Panc1 (cell line): ENCODE measurements at regions not wholly inside any gene's neighbourhood (a gene's known extent, or its start where the extent isn't known, plus 50 kb on each side); places are given as distances from the start of the nearest gene placed in this dataset.

Experiments
- ATAC-seq: fragments of 200-7000 bp; cut with Tn5 transposase; 2 replicates; pipeline ENCODE4 v1.9.1; 2020; ENCODE audit warnings: mild to moderate bottlenecking, moderate library complexity
- BruUV-seq: library from RNA; stranded (reverse); fragments of 400-500 nt; replicated peaks from 2 replicates; lab custom pipeline; 2021; lab: Mats Ljungman, UMichigan
- CTCF ChIA-PET: fragments of 300-600 bp; sonication (Branson Sonifier 250); formaldehyde crosslinking; loops from one replicate; lab custom pipeline; 2022; ENCODE audit warnings: antibody characterized with exemption; lab: Charles Lee
- POLR2A ChIA-PET: fragments of 300-600 bp; sonication (Branson Sonifier 250); formaldehyde crosslinking; loops from one replicate; lab custom pipeline; 2022; ENCODE audit warnings: antibody characterized with exemption; lab: Charles Lee
- DNase-seq: peaks from one replicate; pipeline ENCODE4 v3.0.0-alpha.2; 2010; ENCODE audit warnings: low read depth, low spot score
- H3K27ac ChIP-seq: 2 replicates; pipeline ENCODE4 v1.5.1; 2011; ENCODE audit warnings: mild to moderate bottlenecking, low read length, inconsistent platforms
- H3K27me3 ChIP-seq: fragments of 200-500 bp; sonication (Bioruptor generic); 2 replicates; pipeline ENCODE4 v1.6.0; 2014; ENCODE audit warnings: low read length, inconsistent platforms; ENCODE audit not compliant: control insufficient read depth, insufficient read depth
- H3K36me3 ChIP-seq: fragments of 200-500 bp; sonication (Bioruptor generic); 2 replicates; pipeline ENCODE4 v1.5.1; 2014; ENCODE audit warnings: inconsistent platforms, mild to moderate bottlenecking, low read length, moderate library complexity; ENCODE audit not compliant: control insufficient read depth, insufficient read depth
- H3K4me1 ChIP-seq: 2 replicates; pipeline ENCODE4 v1.5.1; 2011; ENCODE audit warnings: inconsistent platforms, mild to moderate bottlenecking, low read length, moderate library complexity; ENCODE audit not compliant: control insufficient read depth, insufficient read depth
- H3K4me3 ChIP-seq, 2 experiments: 2 replicates each; pipeline ENCODE4 v1.5.1; 2011 to 2012; ENCODE audit warnings: low read depth in 2 of 2, low read length in 2 of 2, mild to moderate bottlenecking in 2 of 2, inconsistent platforms in 1 of 2, moderate library complexity in 1 of 2
- H3K9me3 ChIP-seq: fragments of 200-500 bp; sonication (Bioruptor generic); 2 replicates; pipeline ENCODE4 v1.5.1; 2014; ENCODE audit warnings: low read depth, mild to moderate bottlenecking, inconsistent platforms, low read length, moderate library complexity; ENCODE audit not compliant: control insufficient read depth, insufficient read depth
- POLR2AphosphoS5 ChIP-seq: IDR thresholded peaks from 2 replicates; pipeline ENCODE4 v1.6.1; 2012; ENCODE audit warnings: mild to moderate bottlenecking, low read depth, low read length, moderate library complexity
- SIN3A ChIP-seq: IDR thresholded peaks from 2 replicates; pipeline ENCODE4 v1.6.1; 2012; ENCODE audit warnings: low read depth, mild to moderate bottlenecking, low read length, moderate library complexity, borderline replicate concordance; ENCODE audit not compliant: insufficient read depth
- TCF7L2 ChIP-seq: IDR thresholded peaks from 2 replicates; pipeline ENCODE4 v1.6.1; 2011; ENCODE audit warnings: mild to moderate bottlenecking, low read depth, low read length, inconsistent platforms
- in situ Hi-C: cut with HindIII; loops from 2 replicates; pipeline ENCODE4 v1.10.0; 2016; ENCODE audit warnings: low sequenced_read_pairs, low pct_unique_long_range_greater_than_20kb
- intact Hi-C: fragments of 100-400 bp; cut with micrococcal nuclease; formaldehyde crosslinking; loops from one replicate; pipeline ENCODE4 v1.10.0; 2022; ENCODE audit not compliant: unreplicated experiment
- TF ChIP-seq, protein P1 (sequence below), 2 experiments: IDR thresholded peaks; 2 replicates each; pipeline ENCODE4 v1.6.1; 2011 to 2012; ENCODE audit warnings: low read depth in 2 of 2, control low read depth in 1 of 2, low read length in 1 of 2, mild to moderate bottlenecking in 1 of 2, moderate library complexity in 1 of 2; ENCODE audit not compliant: insufficient read depth in 1 of 2
- TF ChIP-seq, protein P2 (sequence below): fragments of 450-650 bp; IDR thresholded peaks from 2 replicates; pipeline ENCODE4 v1.5.1; 2017; ENCODE audit warnings: mild to moderate bottlenecking

DNA sequence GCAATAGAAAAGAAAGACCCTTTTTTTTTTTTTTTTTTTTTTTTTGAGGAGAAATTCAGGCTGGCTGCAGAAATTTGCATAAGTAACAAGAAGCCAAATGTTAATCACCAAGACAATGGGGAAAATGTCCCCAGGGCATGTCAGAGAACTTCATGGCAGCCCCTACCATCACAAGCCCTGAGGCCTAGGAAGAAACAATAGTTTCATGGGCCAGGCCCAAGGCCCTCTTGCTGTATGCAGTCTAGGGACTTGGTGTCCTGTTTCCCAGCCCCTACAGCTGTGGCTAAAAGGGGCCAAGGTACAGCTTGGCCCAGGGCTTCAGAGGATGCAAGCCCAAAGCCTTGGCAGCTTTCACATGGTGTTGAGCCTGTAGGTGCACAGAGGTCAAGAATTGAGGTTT lies 88.4 kb upstream of the TPP2 start:
- H3K27ac ChIP-seq: no peak overlapping the region
- no TSS peak for BruUV-seq
- ATAC-seq: no peak
- H3K4me3 ChIP-seq: no peak overlapping the region
- ChIA-PET CTCF (no interaction called here), POLR2A (no interaction called here)
- no peaks in the 10 kb centered on the region for H3K9me3 ChIP-seq
- TF ChIP-seq POLR2AphosphoS5: no peak
- TF ChIP-seq, protein P1, sequence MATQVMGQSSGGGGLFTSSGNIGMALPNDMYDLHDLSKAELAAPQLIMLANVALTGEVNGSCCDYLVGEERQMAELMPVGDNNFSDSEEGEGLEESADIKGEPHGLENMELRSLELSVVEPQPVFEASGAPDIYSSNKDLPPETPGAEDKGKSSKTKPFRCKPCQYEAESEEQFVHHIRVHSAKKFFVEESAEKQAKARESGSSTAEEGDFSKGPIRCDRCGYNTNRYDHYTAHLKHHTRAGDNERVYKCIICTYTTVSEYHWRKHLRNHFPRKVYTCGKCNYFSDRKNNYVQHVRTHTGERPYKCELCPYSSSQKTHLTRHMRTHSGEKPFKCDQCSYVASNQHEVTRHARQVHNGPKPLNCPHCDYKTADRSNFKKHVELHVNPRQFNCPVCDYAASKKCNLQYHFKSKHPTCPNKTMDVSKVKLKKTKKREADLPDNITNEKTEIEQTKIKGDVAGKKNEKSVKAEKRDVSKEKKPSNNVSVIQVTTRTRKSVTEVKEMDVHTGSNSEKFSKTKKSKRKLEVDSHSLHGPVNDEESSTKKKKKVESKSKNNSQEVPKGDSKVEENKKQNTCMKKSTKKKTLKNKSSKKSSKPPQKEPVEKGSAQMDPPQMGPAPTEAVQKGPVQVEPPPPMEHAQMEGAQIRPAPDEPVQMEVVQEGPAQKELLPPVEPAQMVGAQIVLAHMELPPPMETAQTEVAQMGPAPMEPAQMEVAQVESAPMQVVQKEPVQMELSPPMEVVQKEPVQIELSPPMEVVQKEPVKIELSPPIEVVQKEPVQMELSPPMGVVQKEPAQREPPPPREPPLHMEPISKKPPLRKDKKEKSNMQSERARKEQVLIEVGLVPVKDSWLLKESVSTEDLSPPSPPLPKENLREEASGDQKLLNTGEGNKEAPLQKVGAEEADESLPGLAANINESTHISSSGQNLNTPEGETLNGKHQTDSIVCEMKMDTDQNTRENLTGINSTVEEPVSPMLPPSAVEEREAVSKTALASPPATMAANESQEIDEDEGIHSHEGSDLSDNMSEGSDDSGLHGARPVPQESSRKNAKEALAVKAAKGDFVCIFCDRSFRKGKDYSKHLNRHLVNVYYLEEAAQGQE (IDR thresholded peaks at IDR 0.05; ENCODE audit: insufficient read depth in 1 of 2, low read depth in 2 of 2, low read length in 1 of 2): no peak
- no peak for TF ChIP-seq TCF7L2
- TF ChIP-seq SIN3A: no peak
- TF ChIP-seq, protein P2, sequence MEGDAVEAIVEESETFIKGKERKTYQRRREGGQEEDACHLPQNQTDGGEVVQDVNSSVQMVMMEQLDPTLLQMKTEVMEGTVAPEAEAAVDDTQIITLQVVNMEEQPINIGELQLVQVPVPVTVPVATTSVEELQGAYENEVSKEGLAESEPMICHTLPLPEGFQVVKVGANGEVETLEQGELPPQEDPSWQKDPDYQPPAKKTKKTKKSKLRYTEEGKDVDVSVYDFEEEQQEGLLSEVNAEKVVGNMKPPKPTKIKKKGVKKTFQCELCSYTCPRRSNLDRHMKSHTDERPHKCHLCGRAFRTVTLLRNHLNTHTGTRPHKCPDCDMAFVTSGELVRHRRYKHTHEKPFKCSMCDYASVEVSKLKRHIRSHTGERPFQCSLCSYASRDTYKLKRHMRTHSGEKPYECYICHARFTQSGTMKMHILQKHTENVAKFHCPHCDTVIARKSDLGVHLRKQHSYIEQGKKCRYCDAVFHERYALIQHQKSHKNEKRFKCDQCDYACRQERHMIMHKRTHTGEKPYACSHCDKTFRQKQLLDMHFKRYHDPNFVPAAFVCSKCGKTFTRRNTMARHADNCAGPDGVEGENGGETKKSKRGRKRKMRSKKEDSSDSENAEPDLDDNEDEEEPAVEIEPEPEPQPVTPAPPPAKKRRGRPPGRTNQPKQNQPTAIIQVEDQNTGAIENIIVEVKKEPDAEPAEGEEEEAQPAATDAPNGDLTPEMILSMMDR: no peak
- no peak for DNase-seq
- no peaks in the 10 kb centered on the region for H3K36me3 ChIP-seq
- no peaks in the 10 kb centered on the region for H3K27me3 ChIP-seq
- intact Hi-C loops: no loop called here
- in situ Hi-C loops: no loop called here
- no peaks in the 10 kb centered on the region for H3K4me1 ChIP-seq

DNA sequence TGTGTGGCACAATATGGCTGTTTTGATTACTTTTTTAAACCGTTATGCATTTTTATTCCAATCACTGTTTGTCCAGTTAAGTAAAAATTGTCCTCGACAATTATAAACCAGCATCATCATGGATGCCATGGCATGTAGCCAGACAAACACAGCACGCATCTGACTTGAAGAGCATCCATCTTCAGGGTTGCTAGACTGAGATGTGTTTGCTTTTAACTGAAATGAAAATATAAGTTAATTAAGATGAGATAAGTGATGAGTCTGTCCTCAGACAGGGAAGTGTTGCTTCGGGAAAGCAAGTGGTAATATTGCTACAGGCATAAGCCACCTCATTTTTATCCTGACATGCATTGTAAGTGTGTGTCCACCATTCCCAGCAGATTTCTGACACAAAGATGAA lies 92.8 kb upstream of the TPP2 start:
- H3K27ac ChIP-seq: no peak overlapping the region
- H3K27me3 ChIP-seq: no peaks in the 10 kb centered on the region
- no peaks in the 10 kb centered on the region for H3K4me1 ChIP-seq
- BruUV-seq: no TSS peak
- H3K9me3 ChIP-seq: no peaks in the 10 kb centered on the region
- CTCF ChIA-PET: no interaction called here
- TF ChIP-seq, protein P1 (IDR thresholded peaks at IDR 0.05; ENCODE audit: insufficient read depth in 1 of 2, low read depth in 2 of 2, low read length in 1 of 2): no peak
- TF ChIP-seq, protein P2: no peak
- TF ChIP-seq POLR2AphosphoS5: no peak
- no peak for TF ChIP-seq TCF7L2
- no peak for TF ChIP-seq SIN3A
- POLR2A ChIA-PET: no interaction called here
- in situ Hi-C loops (no loop called here), intact Hi-C loops (no loop called here)
- DNase-seq (no peak), ATAC-seq (no peak)
- H3K4me3 ChIP-seq: no peak overlapping the region
- no peaks in the 10 kb centered on the region for H3K36me3 ChIP-seq
